GM18858 (cell line): ENCODE measurements at regions not wholly inside any gene's neighbourhood (a gene's known extent, or its start where the extent isn't known, plus 50 kb on each side); places are given as distances from the start of the nearest gene placed in this dataset.

Experiments
- ATAC-seq: cut with Tn5 transposase; IDR thresholded peaks from one replicate; pipeline ENCODE4 v1.9.1; 2021; ENCODE audit not compliant: unreplicated experiment

GRCh38 chr15:31801152-31801551 is 229.2 kb upstream of the CHRNA7 start:
- no peak for ATAC-seq

- no peak for ATAC-seq
Measured at GRCh38 chr15:31802761-31803160, 227.6 kb upstream of the CHRNA7 start.

- no peak for ATAC-seq
Measured at GRCh38 chr15:31803388-31803884, 226.9 kb upstream of the CHRNA7 start.

- ATAC-seq = no peak
Measured at GRCh38 chr15:31805090-31805662, 225.1 kb upstream of the CHRNA7 start.

- no peak for ATAC-seq
Measured at GRCh38 chr15:31806106-31806505, 224.2 kb upstream of the CHRNA7 start.

GRCh38 chr15:31811641-31812040 is 218.7 kb upstream of the CHRNA7 start:
- ATAC-seq = no peak

- ATAC-seq = no peak
Measured at GRCh38 chr15:31814082-31814481, 216.2 kb upstream of the CHRNA7 start.

GRCh38 chr15:31815411-31816155 is 214.7 kb upstream of the CHRNA7 start:
- ATAC-seq = no peak

- ATAC-seq = no peak
Measured at GRCh38 chr15:31822463-31822862, 207.9 kb upstream of the CHRNA7 start.

- ATAC-seq = no peak
Measured at GRCh38 chr15:31824024-31824423, 206.3 kb upstream of the CHRNA7 start.

- no peak for ATAC-seq
Measured at GRCh38 chr15:31828594-31828993, 201.7 kb upstream of the CHRNA7 start.

GRCh38 chr15:31830591-31830990 is 199.7 kb upstream of the CHRNA7 start:
- no peak for ATAC-seq

GRCh38 chr15:31831596-31831995 is 198.7 kb upstream of the CHRNA7 start:
- no peak for ATAC-seq

GRCh38 chr15:31834654-31835053 is 195.7 kb upstream of the CHRNA7 start:
- ATAC-seq = no peak

- no peak for ATAC-seq
Measured at GRCh38 chr15:31839388-31839787, 190.9 kb upstream of the CHRNA7 start.

GRCh38 chr15:31840849-31841476 is 189.4 kb upstream of the CHRNA7 start:
- ATAC-seq = no peak

GRCh38 chr15:31842532-31843195 is 187.7 kb upstream of the CHRNA7 start:
- ATAC-seq = no peak

- ATAC-seq = no peak
Measured at GRCh38 chr15:31843426-31844055, 186.8 kb upstream of the CHRNA7 start.

GRCh38 chr15:31845791-31846190 is 184.5 kb upstream of the CHRNA7 start:
- ATAC-seq = no peak

- ATAC-seq = no peak
Measured at GRCh38 chr15:31847961-31848360, 182.4 kb upstream of the CHRNA7 start.

GRCh38 chr15:31848621-31849020 is 181.7 kb upstream of the CHRNA7 start:
- no peak for ATAC-seq
